ENCODE measurements at regions not wholly inside any gene's neighbourhood (a gene's known extent, or its start where the extent isn't known, plus 50 kb on each side); places are given as distances from the start of the nearest gene placed in this dataset.
"Not testable (repeated sequence)": the region's sequence is repeated elsewhere in the genome, so short reads cannot be mapped to it uniquely, and the experiment has no call there.

- no peak for DNase-seq
Observed at GRCh38 chr16:75927810-75928209, 201.5 kb upstream of the CPHXL start.

DNA sequence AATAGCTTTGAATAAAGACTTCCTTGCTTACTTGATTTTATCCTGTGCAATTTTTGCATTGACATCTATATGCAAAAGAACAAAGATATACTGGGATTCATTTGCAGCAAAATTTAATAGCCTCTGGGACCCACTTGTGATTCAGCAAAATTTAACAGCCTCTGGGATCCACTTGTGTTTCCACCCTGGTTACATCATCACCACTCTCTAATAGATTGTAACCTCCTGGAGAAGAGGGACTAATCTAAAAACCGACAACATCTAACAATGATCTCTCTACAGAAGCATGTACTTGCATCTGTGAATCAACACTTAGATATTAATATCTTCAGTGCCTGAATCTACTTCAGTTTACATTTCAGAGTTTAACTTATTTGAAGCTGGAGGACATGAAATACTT, 202.0 kb upstream of the CPHXL start:
- DNase-seq, result no peak

DNA sequence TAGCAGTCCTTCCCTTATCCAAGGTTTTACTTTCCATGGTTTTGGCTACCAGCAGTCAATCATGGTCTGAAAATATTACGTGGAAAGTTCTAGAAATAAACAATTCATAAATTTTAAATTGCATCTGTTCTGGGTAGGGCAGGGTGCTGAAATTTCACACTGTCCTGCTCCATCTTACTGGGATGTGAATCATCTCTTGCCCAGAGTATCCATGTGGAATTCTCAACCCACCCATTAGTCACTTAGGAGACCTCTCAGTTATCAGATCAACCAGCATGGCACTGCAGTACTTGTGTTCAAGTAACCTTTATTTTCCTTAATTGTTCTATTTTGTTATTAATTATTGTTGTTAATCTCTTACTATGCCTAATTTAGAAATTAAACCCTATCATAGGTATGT, 202.8 kb upstream of the CPHXL start:
- DNase-seq, result no peak

- DNase-seq, result no peak
Observed at GRCh38 chr16:75931043-75931442, 204.8 kb upstream of the CPHXL start.

DNA sequence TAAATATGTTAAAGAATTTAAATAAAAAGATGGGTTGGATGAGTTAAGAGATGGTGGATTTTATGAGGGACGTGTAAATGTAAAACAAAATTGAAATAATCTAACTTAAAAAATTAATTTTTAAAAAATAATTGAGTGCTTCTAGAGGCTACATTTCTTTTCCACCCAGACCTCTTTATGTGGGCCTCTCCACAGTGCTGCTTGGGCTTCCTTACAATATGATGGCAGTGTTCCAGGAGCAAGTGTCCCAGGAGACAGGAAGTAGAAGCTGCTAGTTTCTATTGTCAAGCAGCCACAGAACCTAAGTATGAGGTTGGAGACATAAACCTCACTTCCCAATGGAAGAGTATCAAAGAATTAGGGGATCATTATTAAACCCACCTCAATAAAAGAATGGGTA, 205.7 kb upstream of the CPHXL start:
- DNase-seq, result no peak

DNA sequence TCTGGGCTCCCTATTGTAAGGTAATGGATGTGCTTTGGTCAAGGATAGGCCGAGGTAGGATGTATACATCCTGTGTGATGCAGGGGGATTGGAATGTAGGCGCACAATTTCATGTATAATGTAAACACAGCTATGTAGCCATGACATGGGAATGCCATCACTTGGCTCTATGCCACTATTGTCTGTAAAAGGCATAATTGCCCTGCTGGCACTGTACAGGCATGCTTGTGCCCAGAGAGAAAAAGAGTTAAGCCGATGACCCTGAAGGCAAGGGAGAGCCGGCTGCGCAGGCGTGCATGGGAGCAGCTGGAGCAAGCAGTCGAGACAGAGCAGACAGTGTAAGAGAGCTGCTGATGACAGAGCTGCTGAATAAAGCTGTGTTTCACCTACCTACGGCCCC, 212.5 kb upstream of the CPHXL start:
- DNase-seq, result no peak

DNA sequence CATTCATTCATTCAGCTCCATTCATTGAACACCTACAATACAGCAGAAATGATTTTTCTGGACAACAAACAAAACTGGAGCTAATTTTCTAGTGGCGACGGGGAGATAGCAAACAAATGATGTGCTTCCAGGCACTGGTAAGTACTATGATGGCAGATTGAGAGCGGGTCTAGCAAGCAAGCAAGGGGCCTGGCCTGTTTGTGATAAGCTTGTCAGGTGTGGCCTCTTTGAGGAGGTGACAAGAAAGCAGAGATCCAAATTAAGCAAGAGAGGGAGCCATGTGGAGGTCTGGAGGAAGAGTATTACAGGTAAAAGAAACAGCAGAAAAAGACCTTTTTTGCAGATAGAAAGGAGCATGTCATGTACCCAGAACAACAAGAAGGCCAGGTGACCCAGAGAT, 216.1 kb upstream of the CPHXL start:
- DNase-seq, result no peak

- DNase-seq, result peak; percentile 27
Observed at GRCh38 chr16:75942936-75943335, 216.6 kb upstream of the CPHXL start.

- DNase-seq, result peak; percentile 17
Observed at GRCh38 chr16:75943705-75944514, 217.6 kb upstream of the CPHXL start.

GRCh38 chr16:75945916-75946457, 219.7 kb upstream of the CPHXL start:
- no peak for DNase-seq

- DNase-seq, result no peak
Observed at GRCh38 chr16:75947626-75948239, 221.4 kb upstream of the CPHXL start.

- DNase-seq, result no peak
Observed at GRCh38 chr16:75948441-75948840, 222.2 kb upstream of the CPHXL start.

GRCh38 chr16:75948886-75949285, 222.6 kb upstream of the CPHXL start:
- no peak for DNase-seq

DNA sequence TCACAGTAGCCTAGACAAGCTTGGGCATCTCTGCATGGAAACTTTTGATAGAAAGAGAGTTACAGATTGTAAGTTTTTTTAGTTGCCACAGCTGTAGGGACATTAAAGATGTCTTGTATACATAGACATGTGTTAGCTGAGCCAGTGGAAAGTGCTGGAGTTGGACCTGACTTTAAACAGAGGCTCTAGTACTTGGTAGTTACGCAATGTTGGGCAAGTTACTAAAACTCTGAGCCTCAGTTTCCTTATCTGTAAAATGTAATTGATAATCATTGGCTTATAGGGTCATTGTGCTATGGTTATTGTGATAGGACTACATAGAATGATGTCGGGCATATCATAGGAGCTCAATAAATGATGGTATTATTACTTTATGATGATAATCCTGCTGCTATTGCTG, 225.8 kb upstream of the CPHXL start:
- DNase-seq, result no peak

DNA sequence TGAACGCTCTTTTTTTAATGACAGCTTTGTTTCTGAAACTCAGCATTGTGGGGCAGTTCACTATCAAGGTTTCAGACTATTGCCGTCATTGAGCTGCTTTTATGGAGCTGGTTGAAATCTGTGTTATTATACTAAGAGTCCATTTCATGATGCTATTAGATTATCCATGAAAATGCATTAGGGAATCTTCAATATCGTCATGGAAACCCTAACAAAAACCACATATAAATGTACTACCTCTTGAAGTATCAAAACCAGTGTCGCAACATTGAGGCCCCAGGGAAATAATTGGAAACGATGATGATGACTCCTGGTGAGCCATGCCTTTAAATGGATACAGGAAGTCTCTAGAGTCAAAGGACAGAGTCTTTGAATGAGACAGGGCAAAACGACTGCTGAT, 231.6 kb upstream of the CPHXL start:
- no peak for DNase-seq

- DNase-seq, result no peak
Observed at GRCh38 chr16:75965504-75966374, 239.4 kb upstream of the CPHXL start.

DNA sequence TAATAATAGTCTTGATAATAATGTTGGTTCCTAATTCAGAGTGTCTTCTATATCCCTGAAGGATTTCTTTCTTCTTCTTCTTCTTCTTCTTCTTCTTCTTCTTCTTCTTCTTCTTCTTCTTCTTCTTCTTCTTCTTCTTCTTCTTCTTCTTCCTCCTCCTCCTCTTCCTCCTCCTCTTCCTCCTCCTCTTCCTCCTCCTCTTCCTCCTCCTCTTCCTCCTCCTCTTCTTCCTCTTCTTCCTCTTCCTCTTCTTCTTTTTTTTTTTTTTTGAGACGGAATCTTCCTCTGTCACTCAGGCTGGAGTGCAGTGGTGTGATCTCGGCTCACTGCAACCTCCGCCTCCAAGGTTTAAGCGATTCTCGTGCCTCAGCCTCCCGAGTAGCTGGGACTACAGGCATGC, 242.8 kb upstream of the CPHXL start:
- DNase-seq, result not testable (repeated sequence)

DNA sequence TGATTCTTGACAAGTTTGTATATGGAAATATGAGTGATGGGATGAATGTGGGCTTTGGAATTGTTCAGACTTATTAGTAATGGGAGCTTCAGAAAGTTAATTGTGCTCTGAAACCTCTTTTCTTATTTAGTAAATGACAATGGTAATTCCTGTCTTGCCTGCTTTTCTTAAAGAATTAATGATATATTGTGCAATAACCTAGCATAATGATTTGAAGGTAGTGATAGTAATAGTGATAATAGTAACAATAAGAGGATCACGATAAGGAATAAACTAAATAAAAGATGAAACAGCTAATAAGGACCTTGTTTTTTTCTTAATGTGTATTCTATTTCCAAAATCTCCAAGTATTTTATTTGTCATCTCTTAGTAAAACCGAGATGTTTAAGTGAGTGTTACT, 245.0 kb upstream of the CPHXL start:
- no peak for DNase-seq

GRCh38 chr16:75983296-75983695, 257.0 kb upstream of the CPHXL start:
- no peak for DNase-seq

DNA sequence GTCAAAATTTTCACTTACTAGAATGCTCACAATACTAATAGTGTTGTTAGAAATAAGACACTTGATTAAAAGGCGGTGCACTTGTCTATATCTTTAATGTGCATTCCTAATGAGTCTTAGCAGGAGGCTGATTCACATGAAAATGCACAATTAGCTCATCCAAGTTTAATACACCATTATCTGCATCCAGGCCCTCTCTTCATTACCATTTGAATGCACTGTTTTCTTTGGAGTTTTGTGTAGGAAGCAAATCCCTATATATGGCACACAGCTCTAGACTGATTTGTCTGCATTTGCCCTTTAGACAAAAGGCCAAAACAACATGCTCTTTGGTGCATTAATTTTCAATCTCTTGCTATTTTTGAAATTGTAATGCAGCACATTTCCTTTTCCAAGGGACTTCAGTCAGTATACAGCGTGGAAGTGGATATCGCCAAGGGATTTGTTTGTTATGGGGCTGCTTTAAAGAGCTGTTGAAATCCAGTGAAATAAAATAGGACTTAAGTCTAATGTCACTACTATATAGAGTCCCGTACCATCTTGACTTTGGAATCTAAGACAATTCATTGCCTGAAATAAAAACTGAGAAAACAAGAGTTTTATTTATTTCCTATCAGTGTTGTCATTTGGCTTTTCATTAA, 257.6 kb upstream of the CPHXL start:
- DNase-seq, result no peak

DNA sequence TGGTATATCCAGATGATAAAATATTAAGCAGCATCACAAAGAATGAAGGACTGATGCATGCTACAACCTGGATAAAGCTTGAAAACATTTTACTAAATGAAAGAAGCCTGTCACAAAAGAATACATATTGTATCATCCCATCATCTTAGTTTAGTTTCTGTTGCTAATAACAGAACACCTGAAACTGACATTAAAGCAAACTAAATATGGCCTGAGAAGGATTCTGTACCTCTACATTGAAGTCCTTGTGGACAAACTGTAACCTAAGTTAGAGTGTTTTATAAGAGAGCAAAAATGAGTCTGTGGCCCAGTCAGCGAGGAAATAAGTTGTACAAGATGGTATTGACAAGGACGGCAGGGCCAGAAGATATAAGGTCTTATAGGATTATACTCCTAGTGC, 261.0 kb upstream of the CPHXL start:
- DNase-seq, result no peak

GRCh38 chr16:75996491-75996890, 270.2 kb upstream of the CPHXL start:
- DNase-seq, result no peak
